ENCODE measurements at regions not wholly inside any gene's neighbourhood (a gene's known extent, or its start where the extent isn't known, plus 50 kb on each side); places are given as distances from the start of the nearest gene placed in this dataset.
"Not testable (repeated sequence)": the region's sequence is repeated elsewhere in the genome, so short reads cannot be mapped to it uniquely, and the experiment has no call there.

- TF ChIP-seq POLR2AphosphoS5 (IDR thresholded peaks at IDR 0.05); CTCF (IDR thresholded peaks at IDR 0.05; ENCODE audit: poor library complexity, severe bottlenecking): not testable (repeated sequence)
These were observed 415.4 kb downstream of the TMEM38B start for GRCh38 chr9:106109706-106110105.

Data from neural cell (in vitro differentiated cells).